Astrocyte of the spinal cord (primary cell): ENCODE measurements at regions not wholly inside any gene's neighbourhood (a gene's known extent, or its start where the extent isn't known, plus 50 kb on each side); places are given as distances from the start of the nearest gene placed in this dataset.

Source experiments
- DNase-seq: peaks from one replicate; pipeline ENCODE4 v3.0.0; 2011; ENCODE audit warnings: low read depth, low spot score
- H3K4me3 ChIP-seq: 2 replicates; pipeline ENCODE4 v1.5.1; 2011; ENCODE audit warnings: low read depth, mild to moderate bottlenecking, low read length, moderate library complexity
- in situ Hi-C: cut with HindIII; loops from 2 replicates; pipeline ENCODE4 v1.10.0; 2017; ENCODE audit warnings: low sequenced_read_pairs
- TF ChIP-seq, protein P1 (sequence below): IDR thresholded peaks from 2 replicates; pipeline ENCODE4 v1.5.1; 2012; ENCODE audit warnings: low read depth, mild to moderate bottlenecking, low read length, inconsistent platforms

DNA sequence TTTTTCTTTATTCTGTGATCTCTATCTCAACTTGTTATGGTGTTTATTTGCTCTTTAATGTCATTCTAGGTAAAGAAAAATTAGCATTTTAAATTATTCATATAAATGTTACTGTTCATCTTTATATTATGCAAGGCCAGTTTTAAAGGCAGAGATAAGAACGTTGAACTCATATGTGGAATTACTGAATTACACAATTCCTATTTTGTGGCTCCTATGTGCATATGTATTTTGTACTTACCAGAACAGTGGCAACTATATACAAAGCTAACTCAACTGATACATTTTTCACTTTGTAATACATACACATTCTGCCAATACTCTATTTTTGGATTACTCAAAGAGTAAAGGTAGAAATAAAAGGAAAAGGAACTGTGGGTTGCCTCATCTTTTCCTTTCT lies 533.2 kb upstream of the NR3C2 start:
- TF ChIP-seq, protein P1, sequence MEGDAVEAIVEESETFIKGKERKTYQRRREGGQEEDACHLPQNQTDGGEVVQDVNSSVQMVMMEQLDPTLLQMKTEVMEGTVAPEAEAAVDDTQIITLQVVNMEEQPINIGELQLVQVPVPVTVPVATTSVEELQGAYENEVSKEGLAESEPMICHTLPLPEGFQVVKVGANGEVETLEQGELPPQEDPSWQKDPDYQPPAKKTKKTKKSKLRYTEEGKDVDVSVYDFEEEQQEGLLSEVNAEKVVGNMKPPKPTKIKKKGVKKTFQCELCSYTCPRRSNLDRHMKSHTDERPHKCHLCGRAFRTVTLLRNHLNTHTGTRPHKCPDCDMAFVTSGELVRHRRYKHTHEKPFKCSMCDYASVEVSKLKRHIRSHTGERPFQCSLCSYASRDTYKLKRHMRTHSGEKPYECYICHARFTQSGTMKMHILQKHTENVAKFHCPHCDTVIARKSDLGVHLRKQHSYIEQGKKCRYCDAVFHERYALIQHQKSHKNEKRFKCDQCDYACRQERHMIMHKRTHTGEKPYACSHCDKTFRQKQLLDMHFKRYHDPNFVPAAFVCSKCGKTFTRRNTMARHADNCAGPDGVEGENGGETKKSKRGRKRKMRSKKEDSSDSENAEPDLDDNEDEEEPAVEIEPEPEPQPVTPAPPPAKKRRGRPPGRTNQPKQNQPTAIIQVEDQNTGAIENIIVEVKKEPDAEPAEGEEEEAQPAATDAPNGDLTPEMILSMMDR: no peak
- no peak overlapping the region for H3K4me3 ChIP-seq
- in situ Hi-C loops: no loop called here
- no peak for DNase-seq

DNA sequence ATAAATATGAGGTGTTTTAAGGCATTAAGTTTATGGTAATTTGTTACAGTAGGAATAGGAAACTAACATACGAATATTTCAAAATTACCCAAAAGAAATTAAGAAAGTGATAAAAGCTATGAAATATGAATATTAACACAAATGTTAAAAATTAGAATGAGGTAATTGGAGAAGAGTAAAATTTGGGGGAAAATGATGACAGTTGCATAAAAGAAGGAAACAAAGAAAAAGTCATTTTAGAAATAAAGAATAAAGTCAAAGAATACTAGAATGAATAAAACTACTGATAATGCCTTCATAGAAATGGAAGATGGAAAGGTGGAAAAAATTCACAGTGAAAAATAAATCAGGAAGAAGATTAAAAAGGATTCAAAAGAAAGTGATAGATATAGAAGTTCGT lies 522.9 kb upstream of the NR3C2 start:
- no peak overlapping the region for H3K4me3 ChIP-seq
- no peak for DNase-seq
- in situ Hi-C loops: no loop called here
- TF ChIP-seq, protein P1: no peak

DNA sequence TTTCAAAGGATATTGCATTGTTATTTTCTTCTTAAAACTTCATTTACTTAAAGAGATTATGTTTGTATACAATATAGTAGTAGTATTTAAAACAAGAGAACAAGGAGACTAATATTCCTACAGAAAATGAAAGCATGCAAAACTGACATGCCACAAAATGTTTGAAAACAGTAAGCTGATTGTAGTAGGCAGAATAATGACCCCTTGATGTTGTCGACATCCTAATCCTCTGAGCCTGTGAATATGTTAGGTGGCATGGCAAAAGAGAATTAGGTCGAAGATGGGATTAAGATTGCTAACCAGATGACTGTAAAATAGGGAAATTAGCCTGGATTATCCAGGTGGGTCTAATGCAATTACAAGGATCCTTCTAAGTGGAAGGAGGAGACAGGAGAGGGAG lies 522.2 kb upstream of the NR3C2 start:
- H3K4me3 ChIP-seq: no peak overlapping the region
- TF ChIP-seq, protein P1: no peak
- in situ Hi-C loops: no loop called here
- DNase-seq: no peak

DNA sequence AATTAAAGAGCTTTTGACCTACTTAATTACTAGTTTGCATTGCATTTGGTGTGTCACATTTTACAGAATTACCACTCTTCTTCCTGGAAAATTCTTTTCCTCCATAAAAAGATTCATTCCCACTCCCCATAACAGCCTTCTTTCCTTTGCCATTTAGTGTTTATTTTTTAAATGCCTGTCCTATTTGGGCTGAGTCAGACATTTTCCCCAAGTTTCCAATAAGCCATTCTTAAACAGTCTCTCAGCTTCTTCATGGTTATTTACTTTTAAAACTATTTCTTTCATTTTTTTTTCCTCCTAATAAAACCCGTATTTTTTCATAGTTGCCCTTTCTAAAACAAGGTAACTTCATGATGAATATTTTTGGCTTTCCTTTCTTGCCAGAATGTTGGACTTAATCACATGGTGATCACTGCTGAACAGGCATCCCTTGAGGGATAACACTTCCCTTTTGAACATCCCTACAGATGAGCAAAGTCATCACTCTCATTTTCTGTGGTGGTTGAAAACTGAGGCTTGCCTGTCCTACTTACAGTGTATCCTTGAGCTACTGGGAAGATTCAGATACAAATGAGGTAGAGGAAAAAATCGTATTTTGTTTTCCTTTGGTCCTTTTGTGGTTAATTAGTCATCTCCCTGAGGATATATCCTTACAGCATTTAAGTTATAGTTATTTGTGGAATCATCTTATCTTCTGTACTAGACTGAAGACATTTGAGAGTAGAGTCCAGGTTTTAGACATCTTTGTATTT lies 520.5 kb upstream of the NR3C2 start:
- no peak overlapping the region for H3K4me3 ChIP-seq
- TF ChIP-seq, protein P1: no peak
- in situ Hi-C loops: no loop called here
- DNase-seq: peak; percentile 55

DNA sequence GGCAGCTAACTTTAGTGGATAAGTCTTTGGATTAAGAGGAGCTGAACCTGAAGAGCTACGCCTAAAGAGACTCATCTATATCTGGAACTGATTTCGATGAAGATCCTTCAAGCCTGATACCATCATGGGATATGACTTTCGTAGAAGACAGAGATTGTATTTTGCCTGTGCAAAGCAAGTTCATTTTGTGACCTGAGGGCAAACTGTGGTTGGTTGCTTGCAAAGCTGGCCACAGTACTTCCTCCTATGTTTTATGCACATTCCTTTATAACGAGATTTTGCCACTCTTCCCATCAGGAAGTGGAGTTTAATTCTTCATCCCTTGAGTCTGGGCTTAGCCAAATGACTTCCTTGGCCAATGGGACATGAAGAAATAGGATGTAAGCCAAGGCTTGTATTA lies 519.3 kb upstream of the NR3C2 start:
- TF ChIP-seq, protein P1: no peak
- in situ Hi-C loops: no loop called here

DNA sequence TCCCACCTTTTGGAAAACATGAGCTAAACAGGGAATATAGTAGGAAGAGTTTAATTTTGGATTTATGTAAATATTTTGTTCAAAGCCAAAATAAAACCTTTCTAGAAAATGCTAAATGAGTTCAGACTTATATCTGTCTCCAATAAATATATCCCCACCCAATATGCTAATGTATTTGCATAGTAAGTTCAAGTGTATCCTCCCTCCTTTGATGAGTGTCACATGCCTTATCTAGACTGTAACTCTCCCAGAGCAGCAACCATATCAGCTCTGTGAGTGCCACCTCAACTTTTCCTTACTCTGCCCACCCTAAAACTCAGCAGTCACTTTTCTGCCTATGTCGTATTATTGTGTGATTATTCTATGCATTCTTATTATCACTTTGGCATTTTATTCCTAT lies 516.1 kb upstream of the NR3C2 start:
- TF ChIP-seq, protein P1: no peak
- H3K4me3 ChIP-seq: no peak overlapping the region
- in situ Hi-C loops: no loop called here
- no peak for DNase-seq

More for the DNA sequence above, 519.3 kb upstream of the NR3C2 start:
- no peak overlapping the region for H3K4me3 ChIP-seq
- DNase-seq: no peak
